GM12891 (cell line): ENCODE measurements at regions not wholly inside any gene's neighbourhood (a gene's known extent, or its start where the extent isn't known, plus 50 kb on each side); places are given as distances from the start of the nearest gene placed in this dataset.

Experiments
- PAX5 ChIP-seq: IDR thresholded peaks from 2 replicates; pipeline ENCODE4 v1.6.1; 2011; ENCODE audit warnings: low read length, moderate library complexity, mild to moderate bottlenecking; ENCODE audit not compliant: insufficient read depth, severe bottlenecking
- POLR2A ChIP-seq: IDR thresholded peaks from 2 replicates; pipeline ENCODE4 v1.6.1; 2011; ENCODE audit warnings: low read depth, low read length, control low read depth
- POLR2AphosphoS5 ChIP-seq: IDR thresholded peaks from 2 replicates; pipeline ENCODE4 v1.6.1; 2011; ENCODE audit warnings: low read depth, low read length, control low read depth
- POU2F2 ChIP-seq: IDR thresholded peaks from 2 replicates; pipeline ENCODE4 v1.6.1; 2011; ENCODE audit warnings: low read depth, mild to moderate bottlenecking, control low read depth, low read length, moderate library complexity
- TAF1 ChIP-seq: IDR thresholded peaks from 2 replicates; pipeline ENCODE4 v1.6.1; 2011; ENCODE audit warnings: low read depth, low read length, control low read depth

GRCh38 chr12:65660096-65660495, 164.2 kb upstream of the HMGA2 start:
- TF ChIP-seq POLR2A (no peak), PAX5 (no peak), POU2F2 (no peak), POLR2AphosphoS5 (no peak), TAF1 (no peak)
